SK-N-SH treated with all-trans-retinoic acid at 6 μM for 48 hours (cell line): ENCODE measurements at regions not wholly inside any gene's neighbourhood (a gene's known extent, or its start where the extent isn't known, plus 50 kb on each side); places are given as distances from the start of the nearest gene placed in this dataset.

Source experiments
- BACH2 ChIP-seq: fragments of 250-450 bp; sonication (Bioruptor Pico); IDR thresholded peaks from 2 replicates; pipeline ENCODE4 v1.9.0; 2021; ENCODE audit warnings: mild to moderate bottlenecking, borderline replicate concordance
- CSDC2 ChIP-seq: fragments of 250-450 bp; sonication (Bioruptor Pico); IDR thresholded peaks from 2 replicates; pipeline ENCODE4 v1.5.0; 2020; ENCODE audit warnings: mild to moderate bottlenecking, moderate library complexity
- ESRRG ChIP-seq: fragments of 250-450 bp; sonication (Bioruptor Pico); IDR thresholded peaks from 2 replicates; pipeline ENCODE4 v1.6.1; 2021; ENCODE audit warnings: mild to moderate bottlenecking
- TCF4 ChIP-seq: fragments of 250-450 bp; sonication (Bioruptor Pico); IDR thresholded peaks from 2 replicates; pipeline ENCODE4 v1.8.0; 2021; ENCODE audit warnings: mild to moderate bottlenecking, moderate library complexity, borderline replicate concordance
- TOX ChIP-seq: fragments of 250-450 bp; sonication (Bioruptor Pico); IDR thresholded peaks from 2 replicates; pipeline ENCODE4 v1.8.0; 2021; ENCODE audit warnings: mild to moderate bottlenecking, moderate library complexity, borderline replicate concordance
- ZFP30 ChIP-seq: fragments of 450-650 bp; formaldehyde crosslinking; IDR thresholded peaks from 2 replicates; pipeline ENCODE4 v1.5.0; 2022; ENCODE audit warnings: mild to moderate bottlenecking, moderate library complexity
- TF ChIP-seq, protein P1 (sequence below): fragments of 250-450 bp; sonication (Bioruptor Pico); IDR thresholded peaks from 2 replicates; pipeline ENCODE4 v1.8.0; 2020; ENCODE audit warnings: mild to moderate bottlenecking, moderate library complexity, borderline replicate concordance
- TF ChIP-seq, protein P2 (sequence below): fragments of 250-450 bp; sonication (Bioruptor Pico); IDR thresholded peaks from 2 replicates; pipeline ENCODE4 v1.5.1; 2020; ENCODE audit warnings: low read depth, mild to moderate bottlenecking, moderate library complexity

DNA sequence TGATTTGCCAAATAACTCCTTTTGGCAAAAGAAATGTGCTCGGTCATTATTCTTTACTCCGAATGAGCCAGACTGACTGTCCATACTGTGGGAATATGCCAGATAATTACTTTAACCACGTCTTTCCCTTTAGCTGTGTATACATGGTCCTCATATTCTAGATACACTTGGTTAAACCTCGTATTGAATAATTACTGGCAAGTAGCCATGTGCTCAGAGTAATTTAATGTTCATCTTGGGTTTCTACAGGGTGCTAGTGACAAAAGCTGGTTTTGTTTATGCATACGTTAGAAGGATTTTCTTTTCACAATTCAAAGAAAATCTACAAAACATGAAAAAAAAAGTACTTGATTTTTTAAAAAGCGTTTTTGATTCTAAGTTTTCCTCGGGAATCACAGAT lies 540.3 kb downstream of the KCNJ2 start:
- TF ChIP-seq, protein P1, sequence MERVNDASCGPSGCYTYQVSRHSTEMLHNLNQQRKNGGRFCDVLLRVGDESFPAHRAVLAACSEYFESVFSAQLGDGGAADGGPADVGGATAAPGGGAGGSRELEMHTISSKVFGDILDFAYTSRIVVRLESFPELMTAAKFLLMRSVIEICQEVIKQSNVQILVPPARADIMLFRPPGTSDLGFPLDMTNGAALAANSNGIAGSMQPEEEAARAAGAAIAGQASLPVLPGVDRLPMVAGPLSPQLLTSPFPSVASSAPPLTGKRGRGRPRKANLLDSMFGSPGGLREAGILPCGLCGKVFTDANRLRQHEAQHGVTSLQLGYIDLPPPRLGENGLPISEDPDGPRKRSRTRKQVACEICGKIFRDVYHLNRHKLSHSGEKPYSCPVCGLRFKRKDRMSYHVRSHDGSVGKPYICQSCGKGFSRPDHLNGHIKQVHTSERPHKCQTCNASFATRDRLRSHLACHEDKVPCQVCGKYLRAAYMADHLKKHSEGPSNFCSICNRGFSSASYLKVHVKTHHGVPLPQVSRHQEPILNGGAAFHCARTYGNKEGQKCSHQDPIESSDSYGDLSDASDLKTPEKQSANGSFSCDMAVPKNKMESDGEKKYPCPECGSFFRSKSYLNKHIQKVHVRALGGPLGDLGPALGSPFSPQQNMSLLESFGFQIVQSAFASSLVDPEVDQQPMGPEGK (CRISPR knock-in tag) = no peak
- TF ChIP-seq ZFP30 (CRISPR knock-in tag) (no peak), CSDC2 (no peak), TCF4 (CRISPR knock-in tag) (no peak), TOX (CRISPR knock-in tag) (no peak), ESRRG (CRISPR knock-in tag) (no peak), BACH2 (CRISPR knock-in tag) (no peak)
- TF ChIP-seq, protein P2, sequence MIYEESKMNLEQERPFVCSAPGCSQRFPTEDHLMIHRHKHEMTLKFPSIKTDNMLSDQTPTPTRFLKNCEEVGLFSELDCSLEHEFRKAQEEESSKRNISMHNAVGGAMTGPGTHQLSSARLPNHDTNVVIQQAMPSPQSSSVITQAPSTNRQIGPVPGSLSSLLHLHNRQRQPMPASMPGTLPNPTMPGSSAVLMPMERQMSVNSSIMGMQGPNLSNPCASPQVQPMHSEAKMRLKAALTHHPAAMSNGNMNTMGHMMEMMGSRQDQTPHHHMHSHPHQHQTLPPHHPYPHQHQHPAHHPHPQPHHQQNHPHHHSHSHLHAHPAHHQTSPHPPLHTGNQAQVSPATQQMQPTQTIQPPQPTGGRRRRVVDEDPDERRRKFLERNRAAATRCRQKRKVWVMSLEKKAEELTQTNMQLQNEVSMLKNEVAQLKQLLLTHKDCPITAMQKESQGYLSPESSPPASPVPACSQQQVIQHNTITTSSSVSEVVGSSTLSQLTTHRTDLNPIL = no peak
